HL-60 (cell line): ENCODE measurements at regions not wholly inside any gene's neighbourhood (a gene's known extent, or its start where the extent isn't known, plus 50 kb on each side); places are given as distances from the start of the nearest gene placed in this dataset.

Experiments used
- GABPA ChIP-seq: IDR thresholded peaks from 2 replicates; pipeline ENCODE4 v1.6.1; 2012; ENCODE audit warnings: low read depth
- POLR2AphosphoS5 ChIP-seq: IDR thresholded peaks from 2 replicates; pipeline ENCODE4 v1.6.1; 2012; ENCODE audit warnings: low read depth
- TF ChIP-seq, protein P1 (sequence below): IDR thresholded peaks from one replicate; pipeline ENCODE4 v1.5.1; 2011; ENCODE audit warnings: low read length, control low read depth, inconsistent platforms; ENCODE audit not compliant: insufficient read depth

DNA sequence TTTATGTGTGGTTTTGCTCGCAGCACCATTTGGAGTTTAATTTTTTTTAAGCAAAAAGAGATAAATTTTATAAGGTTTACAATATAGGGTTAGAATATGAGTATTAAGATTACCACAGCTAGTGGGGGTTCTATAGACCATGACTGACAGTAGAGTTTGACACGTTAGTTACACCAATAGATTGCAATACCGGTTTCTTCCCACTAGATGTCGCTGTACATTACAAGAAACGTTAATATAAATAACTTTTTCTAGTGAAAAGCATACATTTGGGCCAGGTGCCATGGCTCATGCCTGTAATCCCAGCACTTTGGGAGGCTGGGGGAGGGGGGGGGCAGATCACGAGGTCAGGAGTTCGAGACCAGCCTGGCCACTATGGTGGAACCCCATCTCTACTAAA, 433.6 kb downstream of the MAGEB5 start:
- TF ChIP-seq, protein P1, sequence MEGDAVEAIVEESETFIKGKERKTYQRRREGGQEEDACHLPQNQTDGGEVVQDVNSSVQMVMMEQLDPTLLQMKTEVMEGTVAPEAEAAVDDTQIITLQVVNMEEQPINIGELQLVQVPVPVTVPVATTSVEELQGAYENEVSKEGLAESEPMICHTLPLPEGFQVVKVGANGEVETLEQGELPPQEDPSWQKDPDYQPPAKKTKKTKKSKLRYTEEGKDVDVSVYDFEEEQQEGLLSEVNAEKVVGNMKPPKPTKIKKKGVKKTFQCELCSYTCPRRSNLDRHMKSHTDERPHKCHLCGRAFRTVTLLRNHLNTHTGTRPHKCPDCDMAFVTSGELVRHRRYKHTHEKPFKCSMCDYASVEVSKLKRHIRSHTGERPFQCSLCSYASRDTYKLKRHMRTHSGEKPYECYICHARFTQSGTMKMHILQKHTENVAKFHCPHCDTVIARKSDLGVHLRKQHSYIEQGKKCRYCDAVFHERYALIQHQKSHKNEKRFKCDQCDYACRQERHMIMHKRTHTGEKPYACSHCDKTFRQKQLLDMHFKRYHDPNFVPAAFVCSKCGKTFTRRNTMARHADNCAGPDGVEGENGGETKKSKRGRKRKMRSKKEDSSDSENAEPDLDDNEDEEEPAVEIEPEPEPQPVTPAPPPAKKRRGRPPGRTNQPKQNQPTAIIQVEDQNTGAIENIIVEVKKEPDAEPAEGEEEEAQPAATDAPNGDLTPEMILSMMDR, result peak; percentile 32
- TF ChIP-seq GABPA (no peak), POLR2AphosphoS5 (no peak)
